WTC11 (cell line): ENCODE measurements at regions not wholly inside any gene's neighbourhood (a gene's known extent, or its start where the extent isn't known, plus 50 kb on each side); places are given as distances from the start of the nearest gene placed in this dataset.

Experiments used
- ATAC-seq: fragments of 200-7000 bp; cut with Tn5 transposase; 2 replicates; pipeline ENCODE4 v1.10.0; 2021; ENCODE audit warnings: mild to moderate bottlenecking, moderate library complexity
- CTCF ChIA-PET: fragments of 300-600 bp; sonication (Branson Sonifier 250); formaldehyde crosslinking; loops from one replicate; lab custom pipeline; 2021; ENCODE audit warnings: antibody characterized with exemption; lab: Charles Lee
- POLR2A ChIA-PET: fragments of 350-600 bp; sonication (Branson Sonifier 250); formaldehyde crosslinking; loops from one replicate; lab custom pipeline; 2021; ENCODE audit warnings: antibody characterized with exemption; lab: Charles Lee
- DNase-seq: peaks from one replicate; pipeline ENCODE4 v3.0.0; 2021; ENCODE audit warnings: low spot score
- H3K27ac Mint-ChIP-seq: 2 replicates; pipeline ENCODE4 v1.8.0; 2021; ENCODE audit warnings: mixed read lengths
- H3K27me3 Mint-ChIP-seq: 2 replicates; pipeline ENCODE4 v1.8.0; 2021; ENCODE audit warnings: low read depth, mild to moderate bottlenecking, moderate library complexity, mixed read lengths
- H3K36me3 Mint-ChIP-seq: 2 replicates; pipeline ENCODE4 v1.8.0; 2021; ENCODE audit warnings: mixed read lengths
- H3K4me1 Mint-ChIP-seq: 2 replicates; pipeline ENCODE4 v1.8.0; 2022; ENCODE audit warnings: mixed read lengths
- H3K4me3 Mint-ChIP-seq: 2 replicates; pipeline ENCODE4 v1.8.0; 2021; ENCODE audit warnings: mild to moderate bottlenecking, moderate library complexity, mixed read lengths
- H3K9me3 Mint-ChIP-seq: 2 replicates; pipeline ENCODE4 v1.8.0; 2021; ENCODE audit warnings: mixed read lengths
- ATF1 ChIP-seq: sonication (generic); formaldehyde crosslinking; IDR thresholded peaks from 2 replicates; pipeline ENCODE4 v1.8.1; 2023; ENCODE audit warnings: mild to moderate bottlenecking, moderate library complexity, missing genetic modification reagents
- CBFB ChIP-seq: sonication (generic); formaldehyde crosslinking; IDR thresholded peaks from 2 replicates; pipeline ENCODE4 v1.8.1; 2022; ENCODE audit warnings: mild to moderate bottlenecking, low read depth, missing genetic modification reagents
- CREB1 ChIP-seq: sonication (generic); formaldehyde crosslinking; IDR thresholded peaks from 2 replicates; pipeline ENCODE4 v1.8.0; 2023; ENCODE audit warnings: mild to moderate bottlenecking, missing genetic modification reagents
- ERG ChIP-seq: fragments of 250-450 bp; sonication (Bioruptor Pico); IDR thresholded peaks from 2 replicates; pipeline ENCODE4 v1.8.0; 2021; ENCODE audit warnings: mild to moderate bottlenecking
- ETV6 ChIP-seq: sonication (generic); formaldehyde crosslinking; IDR thresholded peaks from 2 replicates; pipeline ENCODE4 v1.8.1; 2022; ENCODE audit warnings: mild to moderate bottlenecking, missing genetic modification reagents
- FOXK1 ChIP-seq: sonication (generic); formaldehyde crosslinking; IDR thresholded peaks from 2 replicates; pipeline ENCODE4 v1.8.0; 2022; ENCODE audit warnings: mild to moderate bottlenecking, moderate library complexity, missing genetic modification reagents
- FOXP4 ChIP-seq: sonication (generic); formaldehyde crosslinking; IDR thresholded peaks from 2 replicates; pipeline ENCODE4 v1.8.0; 2022; ENCODE audit warnings: mild to moderate bottlenecking, missing genetic modification reagents
- GTF2I ChIP-seq: fragments of 250-450 bp; sonication (Bioruptor Pico); conservative IDR thresholded peaks from 2 replicates; pipeline ENCODE4 v1.4.0; 2021; ENCODE audit warnings: mild to moderate bottlenecking
- IRF1 ChIP-seq: sonication (generic); formaldehyde crosslinking; IDR thresholded peaks from 2 replicates; pipeline ENCODE4 v1.8.0; 2023; ENCODE audit warnings: missing genetic modification reagents
- MXD4 ChIP-seq: fragments of 250-450 bp; sonication (Bioruptor Pico); IDR thresholded peaks from 2 replicates; pipeline ENCODE4 v1.8.0; 2021; ENCODE audit warnings: mild to moderate bottlenecking, moderate library complexity, borderline replicate concordance
- NFE2L1 ChIP-seq: sonication (generic); formaldehyde crosslinking; IDR thresholded peaks from 2 replicates; pipeline ENCODE4 v1.8.1; 2023; ENCODE audit warnings: missing genetic modification reagents
- NFYB ChIP-seq: sonication (generic); formaldehyde crosslinking; conservative IDR thresholded peaks from 2 replicates; pipeline ENCODE4 v1.8.0; 2022; ENCODE audit warnings: low read depth, missing genetic modification reagents
- OVOL2 ChIP-seq: fragments of 250-450 bp; sonication (Bioruptor Pico); IDR thresholded peaks from 2 replicates; pipeline ENCODE4 v1.9.0; 2021; ENCODE audit warnings: mild to moderate bottlenecking, borderline replicate concordance
- PRDM15 ChIP-seq: sonication (generic); formaldehyde crosslinking; IDR thresholded peaks from 2 replicates; pipeline ENCODE4 v1.8.0; 2022; ENCODE audit warnings: missing genetic modification reagents
- RELA ChIP-seq: sonication (generic); formaldehyde crosslinking; IDR thresholded peaks from 2 replicates; pipeline ENCODE4 v1.8.1; 2022; ENCODE audit warnings: missing genetic modification reagents, mild to moderate bottlenecking, borderline replicate concordance
- SOX15 ChIP-seq: fragments of 250-450 bp; sonication (Bioruptor Pico); IDR thresholded peaks from 2 replicates; pipeline ENCODE4 v1.9.0; 2021; ENCODE audit warnings: mild to moderate bottlenecking
- SP1 ChIP-seq: sonication (generic); formaldehyde crosslinking; conservative IDR thresholded peaks from 2 replicates; pipeline ENCODE4 v1.8.1; 2022; ENCODE audit warnings: missing genetic modification reagents
- TCF7 ChIP-seq: sonication (generic); formaldehyde crosslinking; IDR thresholded peaks from 2 replicates; pipeline ENCODE4 v1.8.0; 2022; ENCODE audit warnings: mild to moderate bottlenecking, low read depth, missing genetic modification reagents, moderate library complexity
- TEAD4 ChIP-seq: sonication (generic); formaldehyde crosslinking; IDR thresholded peaks from 2 replicates; pipeline ENCODE4 v1.8.0; 2022; ENCODE audit warnings: mild to moderate bottlenecking, missing genetic modification reagents
- USF1 ChIP-seq: sonication (generic); formaldehyde crosslinking; IDR thresholded peaks from 2 replicates; pipeline ENCODE4 v1.8.0; 2022; ENCODE audit warnings: mild to moderate bottlenecking, missing genetic modification reagents
- ZBTB21 ChIP-seq: sonication (generic); formaldehyde crosslinking; IDR thresholded peaks from 2 replicates; pipeline ENCODE4 v1.8.1; 2023; ENCODE audit warnings: mild to moderate bottlenecking, missing genetic modification reagents, borderline replicate concordance
- ZNF219 ChIP-seq: sonication (generic); formaldehyde crosslinking; IDR thresholded peaks from 2 replicates; pipeline ENCODE4 v1.8.0; 2023; ENCODE audit warnings: missing genetic modification reagents, mild to moderate bottlenecking, borderline replicate concordance
- ZNF263 ChIP-seq: sonication (generic); formaldehyde crosslinking; IDR thresholded peaks from 2 replicates; pipeline ENCODE4 v1.8.1; 2022; ENCODE audit warnings: low read depth, mild to moderate bottlenecking, moderate library complexity, missing genetic modification reagents
- ZNF671 ChIP-seq: fragments of 250-450 bp; sonication (Bioruptor Pico); IDR thresholded peaks from 2 replicates; pipeline ENCODE4 v1.8.0; 2021; ENCODE audit warnings: mild to moderate bottlenecking

- TF ChIP-seq USF1 (no peak), ZNF219 (no peak), OVOL2 (no peak), CREB1 (CRISPR knock-in tag) (no peak), FOXP4 (no peak), ZNF671 (no peak), ZNF263 (CRISPR knock-in tag) (no peak), ETV6 (no peak), NFE2L1 (no peak), ERG (CRISPR knock-in tag) (no peak), SOX15 (no peak)
- CTCF ChIA-PET = interaction anchor here (1.5 to 1.7 kb wide), 2 partner anchors 24 to 781 kb away, joined by 4 to 5 read pairs; no protein-coding TSS in a partner anchor
- H3K36me3 Mint-ChIP-seq = 0 out of 2 replicates have a peak, but pooled peaks cover 3% of the 10 kb centered on the region
- H3K4me1 Mint-ChIP-seq = peaks cover 26% of the 10 kb centered on the region
- H3K4me3 Mint-ChIP-seq = no peak overlapping the region
- no peak overlapping the region for H3K27ac Mint-ChIP-seq
- ATAC-seq (peak; percentile 59), DNase-seq (no peak)
- POLR2A ChIA-PET = no interaction called here
- H3K27me3 Mint-ChIP-seq = peaks cover 4% of the 10 kb centered on the region; the same call in 1 of the 2 replicates
- peaks cover 27% of the 10 kb centered on the region for H3K9me3 Mint-ChIP-seq
Measured at GRCh38 chr7:42720991-42721796, 190.7 kb downstream of the C7orf25 start.

- H3K4me3 Mint-ChIP-seq = no peak overlapping the region
- POLR2A ChIA-PET = no interaction called here
- DNase-seq (no peak), ATAC-seq (no peak)
- H3K4me1 Mint-ChIP-seq = peaks cover 26% of the 10 kb centered on the region
- H3K27me3 Mint-ChIP-seq = peaks cover 4% of the 10 kb centered on the region; the same call in 1 of the 2 replicates
- no peak overlapping the region for H3K27ac Mint-ChIP-seq
- peaks cover 30% of the 10 kb centered on the region for H3K9me3 Mint-ChIP-seq
- CTCF ChIA-PET = no interaction called here
- 0 out of 2 replicates have a peak, but pooled peaks cover 3% of the 10 kb centered on the region for H3K36me3 Mint-ChIP-seq
- TF ChIP-seq SP1 (CRISPR knock-in tag) = no peak
- TF ChIP-seq RELA (CRISPR knock-in tag) = no peak
- TF ChIP-seq NFE2L1 = no peak
- TF ChIP-seq CBFB (CRISPR knock-in tag) = no peak
- TF ChIP-seq TEAD4 (CRISPR knock-in tag) = no peak
- no peak for TF ChIP-seq MXD4 (CRISPR knock-in tag)
- no peak for TF ChIP-seq TCF7 (CRISPR knock-in tag)
- no peak for TF ChIP-seq ZBTB21
- TF ChIP-seq NFYB (CRISPR knock-in tag) = no peak
- no peak for TF ChIP-seq ATF1 (CRISPR knock-in tag)
- no peak for TF ChIP-seq GTF2I (CRISPR knock-in tag)
- no peak for TF ChIP-seq ZNF219
- no peak for TF ChIP-seq FOXK1
- no peak for TF ChIP-seq PRDM15 (CRISPR knock-in tag)
- no peak for TF ChIP-seq IRF1 (CRISPR knock-in tag)
Measured at GRCh38 chr7:42720012-42720411, 191.9 kb downstream of the C7orf25 start.
